SK-N-SH treated with all-trans-retinoic acid at 6 μM for 48 hours (cell line): ENCODE measurements at regions not wholly inside any gene's neighbourhood (a gene's known extent, or its start where the extent isn't known, plus 50 kb on each side); places are given as distances from the start of the nearest gene placed in this dataset.

ENCODE experiments used
- ATAC-seq: fragments of 200-7000 bp; cut with Tn5 transposase; 3 replicates; pipeline ENCODE4 v1.9.1; 2020; ENCODE audit warnings: mild to moderate bottlenecking, moderate library complexity
- ARNTL ChIP-seq: fragments of 450-650 bp; formaldehyde crosslinking; IDR thresholded peaks from 2 replicates; pipeline ENCODE4 v1.5.0; 2020; ENCODE audit warnings: low read depth, mild to moderate bottlenecking, moderate library complexity, borderline replicate concordance
- BACH2 ChIP-seq: fragments of 250-450 bp; sonication (Bioruptor Pico); IDR thresholded peaks from 2 replicates; pipeline ENCODE4 v1.9.0; 2021; ENCODE audit warnings: mild to moderate bottlenecking, borderline replicate concordance
- CREB5 ChIP-seq: fragments of 250-450 bp; sonication (Bioruptor Pico); IDR thresholded peaks from 2 replicates; pipeline ENCODE4 v1.5.1; 2020; ENCODE audit warnings: low read depth, mild to moderate bottlenecking, moderate library complexity
- CSRNP3 ChIP-seq: fragments of 250-450 bp; sonication (Bioruptor Pico); IDR thresholded peaks from 2 replicates; pipeline ENCODE4 v1.5.1; 2021; ENCODE audit warnings: mild to moderate bottlenecking, moderate library complexity
- ESRRG ChIP-seq: fragments of 250-450 bp; sonication (Bioruptor Pico); IDR thresholded peaks from 2 replicates; pipeline ENCODE4 v1.6.1; 2021; ENCODE audit warnings: mild to moderate bottlenecking
- GLIS3 ChIP-seq: fragments of 250-450 bp; sonication (Bioruptor Pico); IDR thresholded peaks from 2 replicates; pipeline ENCODE4 v1.5.0; 2020; ENCODE audit warnings: mild to moderate bottlenecking, moderate library complexity
- ISL1 ChIP-seq: fragments of 250-450 bp; sonication (Bioruptor Pico); IDR thresholded peaks from 2 replicates; pipeline ENCODE4 v2.1.2; 2022; ENCODE audit warnings: mild to moderate bottlenecking, moderate library complexity
- OSR1 ChIP-seq: fragments of 250-450 bp; sonication (Bioruptor Pico); IDR thresholded peaks from 2 replicates; pipeline ENCODE4 v1.8.0; 2022; ENCODE audit warnings: moderate library complexity, mild to moderate bottlenecking, inconsistent platforms
- PATZ1 ChIP-seq: fragments of 250-450 bp; sonication (Bioruptor Pico); IDR thresholded peaks from 2 replicates; pipeline ENCODE4 v1.8.0; 2020; ENCODE audit warnings: mild to moderate bottlenecking, moderate library complexity, borderline replicate concordance
- POU6F1 ChIP-seq: fragments of 250-450 bp; sonication (Bioruptor Pico); IDR thresholded peaks from 2 replicates; pipeline ENCODE4 v1.8.0; 2021; ENCODE audit warnings: low read depth, mild to moderate bottlenecking, moderate library complexity, borderline replicate concordance
- PPARA ChIP-seq: fragments of 250-450 bp; sonication (Bioruptor Pico); IDR thresholded peaks from 2 replicates; pipeline ENCODE4 v1.5.0; 2020; ENCODE audit warnings: mild to moderate bottlenecking, borderline replicate concordance
- RARB ChIP-seq: fragments of 250-450 bp; sonication (Bioruptor Pico); IDR thresholded peaks from 2 replicates; pipeline ENCODE4 v1.8.0; 2021; ENCODE audit warnings: mild to moderate bottlenecking, moderate library complexity
- TCF4 ChIP-seq: fragments of 250-450 bp; sonication (Bioruptor Pico); IDR thresholded peaks from 2 replicates; pipeline ENCODE4 v1.8.0; 2021; ENCODE audit warnings: mild to moderate bottlenecking, moderate library complexity, borderline replicate concordance
- TOX ChIP-seq: fragments of 250-450 bp; sonication (Bioruptor Pico); IDR thresholded peaks from 2 replicates; pipeline ENCODE4 v1.8.0; 2021; ENCODE audit warnings: mild to moderate bottlenecking, moderate library complexity, borderline replicate concordance
- TSHZ2 ChIP-seq: fragments of 250-450 bp; sonication (Bioruptor Pico); IDR thresholded peaks from 2 replicates; pipeline ENCODE4 v1.5.0; 2020; ENCODE audit warnings: mild to moderate bottlenecking, moderate library complexity
- ZC3H10 ChIP-seq: fragments of 250-450 bp; sonication (Bioruptor Pico); IDR thresholded peaks from 2 replicates; pipeline ENCODE4 v1.5.1; 2021; ENCODE audit warnings: mild to moderate bottlenecking, moderate library complexity
- ZFP3 ChIP-seq: fragments of 250-450 bp; sonication (Bioruptor Pico); IDR thresholded peaks from 2 replicates; pipeline ENCODE4 v1.5.0; 2020; ENCODE audit warnings: mild to moderate bottlenecking, moderate library complexity
- ZFP30 ChIP-seq: fragments of 450-650 bp; formaldehyde crosslinking; IDR thresholded peaks from 2 replicates; pipeline ENCODE4 v1.5.0; 2022; ENCODE audit warnings: mild to moderate bottlenecking, moderate library complexity
- ZNF565 ChIP-seq: fragments of 450-650 bp; formaldehyde crosslinking; conservative IDR thresholded peaks from 2 replicates; pipeline ENCODE4 v1.5.0; 2020; ENCODE audit warnings: low read depth, mild to moderate bottlenecking, moderate library complexity
- ZNF70 ChIP-seq: fragments of 450-650 bp; formaldehyde crosslinking; IDR thresholded peaks from 2 replicates; pipeline ENCODE4 v1.5.0; 2020; ENCODE audit warnings: mild to moderate bottlenecking, moderate library complexity
- ZNF8 ChIP-seq: fragments of 450-650 bp; formaldehyde crosslinking; IDR thresholded peaks from 2 replicates; pipeline ENCODE4 v1.5.0; 2020; ENCODE audit warnings: mild to moderate bottlenecking, moderate library complexity

GRCh38 chr2:139721411-139721995 is 941.3 kb upstream of the NXPH2 start:
- ATAC-seq: no peak
- TF ChIP-seq ESRRG (no peak), TCF4 (CRISPR knock-in tag) (no peak), ARNTL (CRISPR knock-in tag) (no peak), POU6F1 (CRISPR knock-in tag) (no peak), OSR1 (no peak)

GRCh38 chr2:139720056-139720455 is 939.9 kb upstream of the NXPH2 start:
- ATAC-seq: no peak
- TF ChIP-seq PPARA (CRISPR knock-in tag) (no peak), CREB5 (CRISPR knock-in tag) (no peak), ZFP30 (CRISPR knock-in tag) (no peak), TCF4 (CRISPR knock-in tag) (no peak), GLIS3 (CRISPR knock-in tag) (no peak), ARNTL (CRISPR knock-in tag) (no peak), TOX (CRISPR knock-in tag) (no peak), TSHZ2 (CRISPR knock-in tag) (no peak), ZC3H10 (CRISPR knock-in tag) (no peak), BACH2 (no peak)

- no peak for ATAC-seq
- TF ChIP-seq ISL1 (CRISPR knock-in tag): no peak
- no peak for TF ChIP-seq RARB (CRISPR knock-in tag)
- no peak for TF ChIP-seq ZFP3 (CRISPR knock-in tag)
- TF ChIP-seq TSHZ2 (CRISPR knock-in tag): no peak
- no peak for TF ChIP-seq BACH2
- TF ChIP-seq ZNF565 (CRISPR knock-in tag): no peak
- no peak for TF ChIP-seq POU6F1 (CRISPR knock-in tag)
- no peak for TF ChIP-seq TCF4 (CRISPR knock-in tag)
- TF ChIP-seq ARNTL (CRISPR knock-in tag): no peak
- TF ChIP-seq TOX (CRISPR knock-in tag): no peak
- no peak for TF ChIP-seq ESRRG
- no peak for TF ChIP-seq ZNF70
- TF ChIP-seq PPARA (CRISPR knock-in tag): no peak
- TF ChIP-seq ZNF8 (CRISPR knock-in tag): no peak
- no peak for TF ChIP-seq PATZ1 (CRISPR knock-in tag)
- no peak for TF ChIP-seq CREB5 (CRISPR knock-in tag)
- TF ChIP-seq GLIS3 (CRISPR knock-in tag): no peak
- TF ChIP-seq CSRNP3 (CRISPR knock-in tag): no peak
Measured at GRCh38 chr2:139704606-139705005, 924.4 kb upstream of the NXPH2 start.
